ENCODE measurements at regions not wholly inside any gene's neighbourhood (a gene's known extent, or its start where the extent isn't known, plus 50 kb on each side); places are given as distances from the start of the nearest gene placed in this dataset.

DNA sequence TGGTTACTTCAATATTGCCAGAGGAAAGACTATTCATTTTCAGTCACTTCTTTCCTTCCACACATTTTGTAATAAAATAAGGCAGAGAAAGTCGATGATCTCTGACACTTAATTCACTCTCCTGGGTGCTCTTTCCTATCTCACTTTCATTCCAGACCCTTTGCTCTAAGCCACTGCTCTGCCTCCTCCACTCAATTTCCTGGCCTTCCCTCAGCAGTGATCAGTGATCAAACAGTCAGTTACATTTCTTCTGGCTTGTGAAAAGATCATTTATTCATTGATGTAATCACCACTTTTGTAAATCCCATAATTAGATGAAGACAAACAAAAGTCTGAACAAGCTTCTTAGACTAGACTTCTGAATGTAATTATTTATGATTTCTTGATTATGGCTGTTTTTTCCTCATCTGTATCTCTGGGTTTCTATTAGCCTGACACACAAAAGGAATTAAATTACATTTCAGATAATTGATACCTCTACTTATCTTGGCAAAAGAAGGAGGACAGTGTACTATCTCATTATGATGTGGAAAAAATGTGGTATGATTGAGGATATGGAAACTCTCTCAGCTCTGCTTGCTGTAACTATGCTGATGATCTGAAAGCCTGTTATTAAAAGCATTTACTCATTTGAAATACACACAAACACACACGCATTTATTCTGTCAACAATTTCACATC, 1102.3 kb downstream of the GRM8 start:
- ChIA-PET POLR2A (no interaction called here), CTCF (interaction anchor here (1.5 kb wide), 1 partner anchor 9 kb away, joined by 4 read pairs; no protein-coding TSS in a partner anchor)
- no peak overlapping the region for H3K4me3 ChIP-seq (ENCODE audit: control insufficient read depth in 1 of 7, extremely low read depth in 1 of 7, insufficient read depth in 4 of 7, low read depth in 2 of 7, low read length in 6 of 7)
- H3K27ac ChIP-seq (ENCODE audit: insufficient read depth in 1 of 2, low read depth in 1 of 2, low read length in 2 of 2, poor library complexity in 1 of 2, severe bottlenecking in 2 of 2), result no peak overlapping the region
- DNase-seq, result no peak
- 80% methylated on average over 1 of the region's 2 CpGs for WGBS (ENCODE audit: insufficient coverage)
- H3K36me3 ChIP-seq (ENCODE audit: control insufficient read depth in 4 of 4, insufficient read depth in 4 of 4, low read length in 3 of 4), result no peaks in the 10 kb centered on the region
- H3K4me1 ChIP-seq (ENCODE audit: control extremely low read depth in 1 of 4, control insufficient read depth in 4 of 4, insufficient read depth in 4 of 4, low read length in 3 of 4), result no peaks in the 10 kb centered on the region
- no peaks in the 10 kb centered on the region for H3K27me3 ChIP-seq (replicated peaks in 2 of 5; ENCODE audit: control insufficient read depth in 4 of 5, insufficient read depth in 5 of 5, low read length in 4 of 5)
- no peaks in the 10 kb centered on the region for H3K9me3 ChIP-seq (ENCODE audit: control extremely low read depth in 1 of 5, control insufficient read depth in 4 of 5, insufficient read depth in 2 of 5, low read depth in 1 of 5, low read length in 4 of 5)

DNA sequence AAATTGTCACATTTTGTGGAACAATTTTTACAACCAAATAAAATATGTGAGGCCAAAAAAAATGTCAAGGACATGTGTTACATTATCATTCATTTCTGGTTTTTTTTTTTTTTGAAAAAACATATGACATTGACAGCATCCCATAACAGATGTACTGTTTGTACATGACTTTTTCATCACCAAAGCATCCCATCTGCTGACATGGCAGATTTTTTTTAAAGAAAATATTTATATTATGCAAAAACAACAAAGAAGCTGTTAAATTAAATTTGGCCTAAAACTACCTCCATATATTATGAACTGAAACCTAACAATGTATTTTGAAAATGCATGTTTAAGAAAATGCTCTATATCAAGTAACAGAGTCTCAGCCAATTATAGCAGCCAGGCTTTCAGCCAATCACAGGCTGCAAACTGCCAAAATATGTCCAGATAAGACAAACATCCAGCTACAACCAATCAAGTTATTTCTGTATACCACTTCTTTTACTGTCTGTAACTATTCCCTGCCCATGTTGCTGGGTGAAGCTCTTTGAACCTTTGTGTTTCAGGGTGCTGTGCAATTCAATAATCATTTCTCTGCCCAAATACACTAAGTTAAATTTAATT, 1111.8 kb downstream of the GRM8 start:
- CTCF ChIA-PET, result interaction anchor here (1.3 kb wide), 1 partner anchor 10 kb away, joined by 4 read pairs; no protein-coding TSS in a partner anchor
- Histone ChIP-seq H3K9me3 (ENCODE audit: control extremely low read depth in 1 of 5, control insufficient read depth in 4 of 5, insufficient read depth in 2 of 5, low read depth in 1 of 5, low read length in 4 of 5) (no peaks in the 10 kb centered on the region), H3K27me3 (replicated peaks in 2 of 5; ENCODE audit: control insufficient read depth in 4 of 5, insufficient read depth in 5 of 5, low read length in 4 of 5) (no peaks in the 10 kb centered on the region), H3K36me3 (ENCODE audit: control insufficient read depth in 4 of 4, insufficient read depth in 4 of 4, low read length in 3 of 4) (no peaks in the 10 kb centered on the region), H3K4me1 (ENCODE audit: control extremely low read depth in 1 of 4, control insufficient read depth in 4 of 4, insufficient read depth in 4 of 4, low read length in 3 of 4) (no peaks in the 10 kb centered on the region), H3K27ac (ENCODE audit: insufficient read depth in 1 of 2, low read depth in 1 of 2, low read length in 2 of 2, poor library complexity in 1 of 2, severe bottlenecking in 2 of 2) (no peak overlapping the region), H3K4me3 (ENCODE audit: control insufficient read depth in 1 of 7, extremely low read depth in 1 of 7, insufficient read depth in 4 of 7, low read depth in 2 of 7, low read length in 6 of 7) (no peak overlapping the region)
- DNase-seq, result no peak
- POLR2A ChIA-PET, result no interaction called here

GRCh38 chr7:126119981-126120380, 1132.8 kb downstream of the GRM8 start:
- H3K4me1 ChIP-seq (ENCODE audit: control extremely low read depth in 1 of 4, control insufficient read depth in 4 of 4, insufficient read depth in 4 of 4, low read length in 3 of 4), result no peaks in the 10 kb centered on the region
- H3K27ac ChIP-seq (ENCODE audit: insufficient read depth in 1 of 2, low read depth in 1 of 2, low read length in 2 of 2, poor library complexity in 1 of 2, severe bottlenecking in 2 of 2), result no peak overlapping the region
- no peaks in the 10 kb centered on the region for H3K9me3 ChIP-seq (ENCODE audit: control extremely low read depth in 1 of 5, control insufficient read depth in 4 of 5, insufficient read depth in 2 of 5, low read depth in 1 of 5, low read length in 4 of 5)
- POLR2A ChIA-PET, result no interaction called here
- H3K4me3 ChIP-seq (ENCODE audit: control insufficient read depth in 1 of 7, extremely low read depth in 1 of 7, insufficient read depth in 4 of 7, low read depth in 2 of 7, low read length in 6 of 7), result no peak overlapping the region
- DNase-seq, result no peak
- no peaks in the 10 kb centered on the region for H3K36me3 ChIP-seq (ENCODE audit: control insufficient read depth in 4 of 4, insufficient read depth in 4 of 4, low read length in 3 of 4)
- CTCF ChIA-PET, result no interaction called here
- WGBS (ENCODE audit: insufficient coverage), result 17% methylated on average over 1 of the region's 1 CpG
- H3K27me3 ChIP-seq (replicated peaks in 2 of 5; ENCODE audit: control insufficient read depth in 4 of 5, insufficient read depth in 5 of 5, low read length in 4 of 5), result no peaks in the 10 kb centered on the region

DNA sequence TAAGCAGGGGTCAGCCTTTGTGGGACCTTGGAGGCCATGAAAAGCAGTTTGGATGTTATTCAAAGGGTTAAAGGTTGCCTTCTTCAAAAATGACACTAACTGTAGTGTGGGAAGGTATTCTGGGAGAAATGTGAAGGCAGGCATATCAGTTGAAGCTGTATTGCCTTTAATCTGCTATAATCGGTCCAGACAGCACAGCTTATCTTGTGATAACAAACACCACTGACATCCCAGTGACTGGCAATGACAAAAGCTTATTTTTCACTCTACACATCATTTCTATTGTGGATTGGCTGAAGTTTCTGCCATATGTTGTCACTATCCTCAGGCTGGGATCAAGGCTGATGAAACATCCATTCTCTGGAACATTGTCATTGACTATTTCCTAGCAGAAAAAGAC, 1149.2 kb downstream of the GRM8 start:
- no peak overlapping the region for H3K27ac ChIP-seq (ENCODE audit: insufficient read depth in 1 of 2, low read depth in 1 of 2, low read length in 2 of 2, poor library complexity in 1 of 2, severe bottlenecking in 2 of 2)
- no CpG with 5 or more reads among the region's 1 CpG for WGBS (ENCODE audit: insufficient coverage)
- DNase-seq, result no peak

DNA sequence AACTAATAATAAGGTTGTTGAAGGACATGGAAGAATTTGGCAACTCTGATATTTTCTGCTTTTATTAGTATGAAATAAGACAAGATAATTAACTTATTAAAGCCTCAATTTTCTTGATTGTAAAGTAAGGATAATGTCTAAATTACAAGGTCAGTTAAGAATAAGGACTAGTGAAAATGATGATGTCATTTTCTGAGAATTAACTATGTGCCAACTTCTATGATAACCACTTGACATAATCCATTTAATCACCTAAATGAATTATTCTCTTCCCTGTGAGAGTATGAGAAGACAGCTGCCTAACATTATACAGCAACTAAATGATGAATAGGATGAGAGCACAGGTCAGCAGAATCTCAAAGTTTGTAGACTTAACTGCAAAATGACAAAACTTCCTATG, 1153.4 kb upstream of the POT1 start:
- H3K9me3 ChIP-seq (ENCODE audit: control extremely low read depth in 1 of 5, control insufficient read depth in 4 of 5, insufficient read depth in 2 of 5, low read depth in 1 of 5, low read length in 4 of 5), result no peaks in the 10 kb centered on the region
- H3K4me3 ChIP-seq (ENCODE audit: control insufficient read depth in 1 of 7, extremely low read depth in 1 of 7, insufficient read depth in 4 of 7, low read depth in 2 of 7, low read length in 6 of 7), result no peak overlapping the region
- no peaks in the 10 kb centered on the region for H3K4me1 ChIP-seq (ENCODE audit: control extremely low read depth in 1 of 4, control insufficient read depth in 4 of 4, insufficient read depth in 4 of 4, low read length in 3 of 4)
- H3K27me3 ChIP-seq (replicated peaks in 2 of 5; ENCODE audit: control insufficient read depth in 4 of 5, insufficient read depth in 5 of 5, low read length in 4 of 5), result no peaks in the 10 kb centered on the region
- CTCF ChIA-PET, result no interaction called here
- H3K36me3 ChIP-seq (ENCODE audit: control insufficient read depth in 4 of 4, insufficient read depth in 4 of 4, low read length in 3 of 4), result no peaks in the 10 kb centered on the region
- DNase-seq, result no peak
- no peak overlapping the region for H3K27ac ChIP-seq (ENCODE audit: insufficient read depth in 1 of 2, low read depth in 1 of 2, low read length in 2 of 2, poor library complexity in 1 of 2, severe bottlenecking in 2 of 2)
- POLR2A ChIA-PET, result no interaction called here

More for the DNA sequence above, 1149.2 kb downstream of the GRM8 start:
- Histone ChIP-seq H3K4me1 (ENCODE audit: control extremely low read depth in 1 of 4, control insufficient read depth in 4 of 4, insufficient read depth in 4 of 4, low read length in 3 of 4) (no peaks in the 10 kb centered on the region), H3K27me3 (replicated peaks in 2 of 5; ENCODE audit: control insufficient read depth in 4 of 5, insufficient read depth in 5 of 5, low read length in 4 of 5) (no peaks in the 10 kb centered on the region), H3K36me3 (ENCODE audit: control insufficient read depth in 4 of 4, insufficient read depth in 4 of 4, low read length in 3 of 4) (no peaks in the 10 kb centered on the region), H3K9me3 (ENCODE audit: control extremely low read depth in 1 of 5, control insufficient read depth in 4 of 5, insufficient read depth in 2 of 5, low read depth in 1 of 5, low read length in 4 of 5) (no peaks in the 10 kb centered on the region), H3K4me3 (ENCODE audit: control insufficient read depth in 1 of 7, extremely low read depth in 1 of 7, insufficient read depth in 4 of 7, low read depth in 2 of 7, low read length in 6 of 7) (no peak overlapping the region)
- POLR2A ChIA-PET, result interaction anchor here (0.5 kb wide), 1 partner anchor 1228 kb away, joined by 3 read pairs; no protein-coding TSS in a partner anchor
- CTCF ChIA-PET, result no interaction called here

GRCh38 chr7:126079581-126079980, 1150.0 kb upstream of the POT1 start:
- CTCF ChIA-PET, result no interaction called here
- H3K4me1 ChIP-seq (ENCODE audit: control extremely low read depth in 1 of 4, control insufficient read depth in 4 of 4, insufficient read depth in 4 of 4, low read length in 3 of 4), result no peaks in the 10 kb centered on the region
- H3K27me3 ChIP-seq (replicated peaks in 2 of 5; ENCODE audit: control insufficient read depth in 4 of 5, insufficient read depth in 5 of 5, low read length in 4 of 5), result no peaks in the 10 kb centered on the region
- H3K36me3 ChIP-seq (ENCODE audit: control insufficient read depth in 4 of 4, insufficient read depth in 4 of 4, low read length in 3 of 4), result no peaks in the 10 kb centered on the region
- no peak overlapping the region for H3K4me3 ChIP-seq (ENCODE audit: control insufficient read depth in 1 of 7, extremely low read depth in 1 of 7, insufficient read depth in 4 of 7, low read depth in 2 of 7, low read length in 6 of 7)
- DNase-seq, result no peak
- H3K27ac ChIP-seq (ENCODE audit: insufficient read depth in 1 of 2, low read depth in 1 of 2, low read length in 2 of 2, poor library complexity in 1 of 2, severe bottlenecking in 2 of 2), result no peak overlapping the region
- no peaks in the 10 kb centered on the region for H3K9me3 ChIP-seq (ENCODE audit: control extremely low read depth in 1 of 5, control insufficient read depth in 4 of 5, insufficient read depth in 2 of 5, low read depth in 1 of 5, low read length in 4 of 5)
- POLR2A ChIA-PET, result no interaction called here

- POLR2A ChIA-PET, result no interaction called here
- no peaks in the 10 kb centered on the region for H3K36me3 ChIP-seq (ENCODE audit: control insufficient read depth in 4 of 4, insufficient read depth in 4 of 4, low read length in 3 of 4)
- H3K4me3 ChIP-seq (ENCODE audit: control insufficient read depth in 1 of 7, extremely low read depth in 1 of 7, insufficient read depth in 4 of 7, low read depth in 2 of 7, low read length in 6 of 7), result no peak overlapping the region
- H3K4me1 ChIP-seq (ENCODE audit: control extremely low read depth in 1 of 4, control insufficient read depth in 4 of 4, insufficient read depth in 4 of 4, low read length in 3 of 4), result no peaks in the 10 kb centered on the region
- DNase-seq, result no peak
- H3K27ac ChIP-seq (ENCODE audit: insufficient read depth in 1 of 2, low read depth in 1 of 2, low read length in 2 of 2, poor library complexity in 1 of 2, severe bottlenecking in 2 of 2), result no peak overlapping the region
- no peaks in the 10 kb centered on the region for H3K27me3 ChIP-seq (replicated peaks in 2 of 5; ENCODE audit: control insufficient read depth in 4 of 5, insufficient read depth in 5 of 5, low read length in 4 of 5)
- CTCF ChIA-PET, result no interaction called here
- WGBS (ENCODE audit: insufficient coverage), result 100% methylated on average over 1 of the region's 3 CpGs
- H3K9me3 ChIP-seq (ENCODE audit: control extremely low read depth in 1 of 5, control insufficient read depth in 4 of 5, insufficient read depth in 2 of 5, low read depth in 1 of 5, low read length in 4 of 5), result no peaks in the 10 kb centered on the region
Measured at GRCh38 chr7:126079151-126079550, 1149.5 kb upstream of the POT1 start.
